Esophagus muscularis mucosa (tissue), 4 donors: ENCODE measurements at regions not wholly inside any gene's neighbourhood (a gene's known extent, or its start where the extent isn't known, plus 50 kb on each side); places are given as distances from the start of the nearest gene placed in this dataset.
A peak's percentile ranks its signal among the peaks of the same experiment; 100 is the strongest.

Experiments used
- DNase-seq: peaks from one replicate; pipeline ENCODE4 v3.0.0-alpha.2; 2017; ENCODE audit errors: extremely low spot score
- H3K27ac ChIP-seq, 4 donors: fragments of 200-600 bp; sonication (generic); replicated peaks in 1 of 4; 1 replicate in 3 of 4; 2 replicates in 1 of 4; pipeline ENCODE4 v1.5.1; 2016 to 2019; ENCODE audit warnings: mild to moderate bottlenecking in 1 of 4
- H3K27me3 ChIP-seq, 4 donors: fragments of 200-600 bp; sonication (generic); one replicate each; pipeline versions ENCODE4 v1.5.1 to v1.6.0; 2016 to 2019
- H3K36me3 ChIP-seq, 4 donors: fragments of 200-600 bp; sonication (generic); one replicate each; pipeline ENCODE4 v1.5.1; 2016 to 2019
- H3K4me1 ChIP-seq, 4 donors: fragments of 200-600 bp; sonication (generic); one replicate each; pipeline ENCODE4 v1.5.1; 2016 to 2019
- H3K4me3 ChIP-seq, 4 donors: fragments of 200-600 bp; sonication (generic); 1 replicate in 2 of 4; 2 replicates in 2 of 4; pipeline ENCODE4 v1.5.1; 2016 to 2019; ENCODE audit warnings: mild to moderate bottlenecking in 4 of 4, moderate library complexity in 1 of 4
- H3K9me3 ChIP-seq, 4 donors: fragments of 200-600 bp; sonication (generic); 1 replicate in 3 of 4; 2 replicates in 1 of 4; pipeline ENCODE4 v1.5.1; 2016 to 2019
- CTCF ChIP-seq, 3 experiments: fragments of 200-600 bp in 2 of 3; fragments of 450-650 bp in 1 of 3; sonication (generic) in 2 of 3; IDR thresholded peaks; one replicate each; pipeline ENCODE4 v1.5.1; 2017 to 2019; ENCODE audit warnings: antibody characterized with exemption in 3 of 3, mild to moderate bottlenecking in 2 of 3, moderate library complexity in 1 of 3
- EP300 ChIP-seq: sonication (generic); formaldehyde crosslinking; IDR thresholded peaks from one replicate; pipeline ENCODE4 v1.6.1; 2017; ENCODE audit warnings: antibody characterized with exemption
- POLR2A ChIP-seq: fragments of 450-650 bp; IDR thresholded peaks from one replicate; pipeline ENCODE4 v1.6.1; 2017; ENCODE audit warnings: antibody characterized with exemption, moderate library complexity, mild to moderate bottlenecking, low read depth
- POLR2AphosphoS5 ChIP-seq, 2 donors: sonication (generic); formaldehyde crosslinking; IDR thresholded peaks; one replicate each; pipeline ENCODE4 v1.6.1; 2017; ENCODE audit warnings: antibody characterized with exemption in 2 of 2
- WGBS: methylation state at CpG from one replicate; pipeline ENCODE4 v1.1.5; 2018; 5-methylcytosine and 5-hydroxymethylcytosine counted together
- intact Hi-C: fragments of 100-400 bp; cut with DNase I; formaldehyde crosslinking; loops from one replicate; pipeline ENCODE4 v1.15.1; 2023

DNA sequence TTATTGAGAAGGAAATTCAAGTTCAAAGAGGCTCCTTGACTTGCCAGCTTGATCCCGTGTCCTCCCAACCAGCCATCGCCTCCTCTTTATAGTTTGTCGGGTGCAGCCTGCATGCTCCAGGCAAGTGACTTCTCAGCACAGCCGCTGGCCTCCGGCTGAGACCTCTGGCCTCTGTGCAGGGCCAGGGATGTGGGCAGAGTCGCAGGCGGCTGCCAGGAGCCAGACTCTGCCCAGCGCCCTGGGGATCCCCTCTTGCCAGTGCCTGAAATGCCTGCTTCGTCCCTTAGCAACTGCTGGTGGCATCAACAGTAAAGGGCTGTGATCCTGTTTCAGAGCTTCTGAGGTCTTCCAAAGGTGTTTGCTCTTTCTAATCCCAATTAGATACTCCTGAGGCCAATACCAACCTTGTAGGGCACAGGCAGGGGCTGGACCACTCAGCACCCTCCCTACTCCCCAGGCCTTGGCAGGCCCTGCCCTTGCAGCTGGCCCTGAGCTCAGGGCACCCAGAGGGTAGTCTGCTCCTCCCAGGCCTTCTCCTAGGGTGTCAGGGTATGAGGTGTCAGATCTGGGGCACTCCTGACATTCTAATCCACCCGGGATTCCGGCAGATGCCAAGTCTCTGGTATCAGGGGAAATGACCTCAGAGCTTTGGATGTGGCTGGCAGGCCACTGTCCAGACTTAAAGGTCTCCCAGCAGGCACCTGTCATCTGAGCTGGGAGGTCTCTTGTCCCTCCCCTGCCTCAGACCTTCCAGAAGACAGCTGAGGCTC lies 68.0 kb upstream of the SIAH1 start:
- peak; percentile 87 for DNase-seq
- Histone ChIP-seq H3K9me3 (no peaks in the 10 kb centered on the region), H3K27me3 (no peaks in the 10 kb centered on the region), H3K27ac (no peak overlapping the region), H3K36me3 (no peaks in the 10 kb centered on the region), H3K4me3 (no peak overlapping the region), H3K4me1 (peaks cover 0 to 3% (median 0%) of the 10 kb centered on the region in 4 donors)
- intact Hi-C loops = no loop called here
- TF ChIP-seq POLR2AphosphoS5 (IDR thresholded peaks at IDR 0.05) (no peak), POLR2A (no peak), EP300 (no peak), CTCF (IDR thresholded peaks at IDR 0.05) (no peak)
- 74% methylated on average over 8 of the region's 11 CpGs for WGBS

DNA sequence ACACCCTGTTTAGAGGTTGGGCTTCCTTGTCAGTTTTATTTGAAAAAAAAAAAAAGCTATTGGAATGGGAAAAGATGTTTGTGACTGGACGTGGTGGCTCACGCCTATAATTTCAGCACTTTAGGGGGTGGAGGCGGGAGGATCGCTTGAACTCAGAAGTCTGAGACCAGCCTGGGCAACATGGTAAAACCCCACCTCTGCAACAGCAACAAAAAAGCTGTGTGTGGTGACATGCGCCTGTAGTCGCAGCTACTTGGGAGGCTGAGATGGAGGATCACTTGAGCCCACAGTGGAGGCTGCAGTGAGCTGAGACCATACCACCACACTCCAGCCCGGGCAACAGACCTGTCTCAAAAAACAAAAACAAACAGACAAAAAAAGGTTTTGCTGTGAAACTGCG lies 66.1 kb upstream of the SIAH1 start:
- no peaks in the 10 kb centered on the region for H3K36me3 ChIP-seq
- peak; percentile 50 for DNase-seq
- H3K4me3 ChIP-seq = no peak overlapping the region
- H3K27me3 ChIP-seq = no peaks in the 10 kb centered on the region
- intact Hi-C loops = no loop called here
- H3K27ac ChIP-seq = no peak overlapping the region
- H3K9me3 ChIP-seq = no peaks in the 10 kb centered on the region
- peaks cover 0 to 3% (median 0%) of the 10 kb centered on the region in 4 donors for H3K4me1 ChIP-seq
- no peak for TF ChIP-seq EP300
- TF ChIP-seq POLR2A = no peak
- no peak for TF ChIP-seq POLR2AphosphoS5 (IDR thresholded peaks at IDR 0.05)
- no peak for TF ChIP-seq CTCF (IDR thresholded peaks at IDR 0.05)
- WGBS = 94% methylated on average over 8 of the region's 8 CpGs

- TF ChIP-seq POLR2A = no peak
- no peak for TF ChIP-seq CTCF (IDR thresholded peaks at IDR 0.05)
- TF ChIP-seq EP300 = no peak
- no peak for TF ChIP-seq POLR2AphosphoS5 (IDR thresholded peaks at IDR 0.05)
- no peak for DNase-seq
- H3K4me3 ChIP-seq = no peak overlapping the region
- H3K4me1 ChIP-seq = peaks cover 1 to 3% (median 2%) of the 10 kb centered on the region in 4 donors
- no peaks in the 10 kb centered on the region for H3K9me3 ChIP-seq
- H3K27ac ChIP-seq = no peak overlapping the region
- no peaks in the 10 kb centered on the region for H3K36me3 ChIP-seq
- no peaks in the 10 kb centered on the region for H3K27me3 ChIP-seq
- intact Hi-C loops = no loop called here
- WGBS = 32% methylated on average over 1 of the region's 1 CpG
Observed at GRCh38 chr16:48450367-48450766, 65.2 kb upstream of the SIAH1 start.

GRCh38 chr16:48448841-48449481 lies 63.7 kb upstream of the SIAH1 start:
- Histone ChIP-seq H3K4me1 (peaks cover 12 to 16% (median 13%) of the 10 kb centered on the region in 4 donors), H3K27me3 (no peaks in the 10 kb centered on the region), H3K9me3 (no peaks in the 10 kb centered on the region), H3K36me3 (no peaks in the 10 kb centered on the region), H3K4me3 (no peak overlapping the region), H3K27ac (no peak overlapping the region)
- no peak for DNase-seq
- intact Hi-C loops = no loop called here
- TF ChIP-seq POLR2AphosphoS5 (IDR thresholded peaks at IDR 0.05) (no peak), CTCF (IDR thresholded peaks at IDR 0.05) (no peak), POLR2A (no peak), EP300 (no peak)
- 94% methylated on average over 5 of the region's 9 CpGs for WGBS
